ENCODE measurements at regions not wholly inside any gene's neighbourhood (a gene's known extent, or its start where the extent isn't known, plus 50 kb on each side); places are given as distances from the start of the nearest gene placed in this dataset.

- H3K27ac ChIP-seq: no peak overlapping the region
Measured at GRCh38 chr2:208619993-208620392, 213.4 kb downstream of the PTH2R start.

DNA sequence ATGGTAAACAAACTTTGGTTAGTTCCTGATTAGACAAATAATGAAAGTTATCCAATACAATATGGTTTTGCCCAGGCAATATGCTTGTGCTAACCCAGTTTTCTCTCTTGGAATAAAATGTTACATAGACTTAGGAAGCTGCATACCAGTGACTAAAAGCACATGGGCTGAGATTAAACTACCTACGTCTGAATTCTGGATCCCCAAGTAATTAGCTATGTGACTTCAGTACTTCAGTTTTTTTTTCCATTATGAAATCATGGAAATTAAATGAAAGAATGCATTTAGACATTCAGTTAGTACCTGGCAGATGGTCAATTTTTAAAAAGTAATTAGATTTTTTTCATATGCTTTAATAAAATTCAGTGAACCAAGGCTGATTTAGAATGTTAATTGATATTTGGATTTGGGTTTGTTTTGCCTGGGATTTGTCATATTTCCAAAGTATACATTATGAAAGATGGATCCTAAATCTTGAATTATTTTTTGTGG is 213.9 kb downstream of the PTH2R start:
- H3K27ac ChIP-seq: no peak overlapping the region
- no peak overlapping the region for H3K4me3 ChIP-seq
- H3K36me3 ChIP-seq (ENCODE audit: insufficient read depth, low read length): no peaks in the 10 kb centered on the region
- H3K9me3 ChIP-seq (ENCODE audit: low read depth, low read length): no peaks in the 10 kb centered on the region
- TF ChIP-seq FOXP2 (optimal IDR thresholded peaks at IDR 0.05; ENCODE audit: control extremely low read depth, extremely low read length, insufficient read depth) (no peak), EZH2 (IDR thresholded peaks at IDR 0.05) (no peak), POLR2AphosphoS5 (IDR thresholded peaks at IDR 0.05; ENCODE audit: borderline replicate concordance, low read depth, low read length) (no peak)
- DNase-seq (ENCODE audit: low read depth, low spot score): no peak
- H3K9ac ChIP-seq (ENCODE audit: insufficient read length): no peak overlapping the region

More at GRCh38 chr2:208619993-208620392, 213.4 kb downstream of the PTH2R start:
- TF ChIP-seq POLR2AphosphoS5 (IDR thresholded peaks at IDR 0.05; ENCODE audit: borderline replicate concordance, low read depth, low read length): no peak
- TF ChIP-seq FOXP2 (optimal IDR thresholded peaks at IDR 0.05; ENCODE audit: control extremely low read depth, extremely low read length, insufficient read depth): no peak
- TF ChIP-seq EZH2 (IDR thresholded peaks at IDR 0.05): no peak
- no peaks in the 10 kb centered on the region for H3K9me3 ChIP-seq (ENCODE audit: low read depth, low read length)
- DNase-seq (ENCODE audit: low read depth, low spot score): no peak
- H3K9ac ChIP-seq (ENCODE audit: insufficient read length): no peak overlapping the region
- no peak overlapping the region for H3K4me3 ChIP-seq
- H3K36me3 ChIP-seq (ENCODE audit: insufficient read depth, low read length): no peaks in the 10 kb centered on the region

DNA sequence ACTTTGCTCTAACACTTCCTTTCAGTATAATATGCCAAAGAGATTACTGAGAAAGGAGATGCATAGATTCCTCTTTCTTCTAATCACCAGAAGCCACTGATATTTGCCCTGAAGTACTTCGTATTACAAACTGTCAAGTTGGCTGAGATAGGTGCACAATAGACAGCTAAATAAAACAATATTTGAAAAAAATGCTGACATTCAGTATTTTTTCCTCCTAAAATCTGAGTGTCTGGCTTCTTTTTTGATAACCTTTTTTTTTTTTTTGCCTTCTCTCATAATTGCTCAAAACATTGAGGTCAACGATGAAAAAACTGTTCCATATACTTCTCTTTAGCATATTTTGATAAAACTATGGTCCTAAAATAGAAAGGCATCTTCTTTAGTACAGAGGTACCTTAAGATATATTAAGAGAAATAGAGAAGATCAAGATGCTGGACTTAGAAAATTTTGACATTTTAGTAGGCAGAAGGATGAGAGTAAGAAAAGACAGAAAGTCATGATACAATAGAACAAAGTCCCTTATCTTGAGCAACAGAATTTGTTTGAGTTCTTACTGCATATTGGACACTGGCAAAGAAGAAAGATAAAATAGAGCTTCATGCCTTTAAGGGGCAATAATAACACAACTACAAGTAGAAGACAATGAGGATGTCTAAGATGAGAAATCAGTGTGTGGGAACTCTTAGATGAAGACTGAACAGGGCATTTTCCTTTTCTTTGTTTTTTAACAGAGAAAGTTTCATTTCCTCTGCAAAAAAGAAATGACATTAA is 220.7 kb downstream of the PTH2R start:
- TF ChIP-seq FOXP2 (optimal IDR thresholded peaks at IDR 0.05; ENCODE audit: control extremely low read depth, extremely low read length, insufficient read depth): no peak
- no peak for TF ChIP-seq EZH2 (IDR thresholded peaks at IDR 0.05)
- no peak for TF ChIP-seq POLR2AphosphoS5 (IDR thresholded peaks at IDR 0.05; ENCODE audit: borderline replicate concordance, low read depth, low read length)
- Histone ChIP-seq H3K4me3 (no peak overlapping the region), H3K9me3 (ENCODE audit: low read depth, low read length) (no peaks in the 10 kb centered on the region), H3K36me3 (ENCODE audit: insufficient read depth, low read length) (no peaks in the 10 kb centered on the region), H3K27ac (no peak overlapping the region), H3K9ac (ENCODE audit: insufficient read length) (no peak overlapping the region)
- no peak for DNase-seq (ENCODE audit: low read depth, low spot score)

- Histone ChIP-seq H3K4me3 (no peak overlapping the region), H3K27ac (no peak overlapping the region), H3K36me3 (ENCODE audit: insufficient read depth, low read length) (no peaks in the 10 kb centered on the region), H3K9ac (ENCODE audit: insufficient read length) (no peak overlapping the region), H3K9me3 (ENCODE audit: low read depth, low read length) (no peaks in the 10 kb centered on the region)
- no peak for TF ChIP-seq FOXP2 (optimal IDR thresholded peaks at IDR 0.05; ENCODE audit: control extremely low read depth, extremely low read length, insufficient read depth)
- TF ChIP-seq POLR2AphosphoS5 (IDR thresholded peaks at IDR 0.05; ENCODE audit: borderline replicate concordance, low read depth, low read length): no peak
- no peak for TF ChIP-seq EZH2 (IDR thresholded peaks at IDR 0.05)
- DNase-seq (ENCODE audit: low read depth, low spot score): no peak
Measured at GRCh38 chr2:208627916-208628315, 221.3 kb downstream of the PTH2R start.

DNA sequence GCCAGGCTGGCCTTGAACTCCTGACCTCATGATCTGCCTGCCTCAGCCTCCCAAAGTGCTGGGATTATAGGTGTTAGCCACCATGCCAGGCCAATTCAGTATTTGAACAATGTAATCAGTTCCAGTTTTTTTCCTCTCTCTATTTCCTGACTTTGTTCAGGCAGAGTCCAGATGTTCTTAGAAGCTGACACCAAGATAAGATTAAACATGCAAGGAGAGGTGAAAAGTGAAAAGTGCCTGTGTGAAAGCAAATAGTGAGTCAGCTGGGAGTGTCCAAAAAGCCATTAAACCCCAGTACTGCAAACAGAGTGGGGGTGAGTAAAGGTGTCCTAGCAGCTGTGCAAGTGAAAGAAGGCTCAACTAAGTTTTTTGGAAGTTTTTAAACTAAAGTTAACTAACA is 231.5 kb downstream of the PTH2R start:
- H3K27ac ChIP-seq: no peak overlapping the region
- DNase-seq (ENCODE audit: low read depth, low spot score): no peak
- no peaks in the 10 kb centered on the region for H3K9me3 ChIP-seq (ENCODE audit: low read depth, low read length)
- no peak overlapping the region for H3K4me3 ChIP-seq
- no peak overlapping the region for H3K9ac ChIP-seq (ENCODE audit: insufficient read length)
- TF ChIP-seq POLR2AphosphoS5 (IDR thresholded peaks at IDR 0.05; ENCODE audit: borderline replicate concordance, low read depth, low read length): no peak
- no peak for TF ChIP-seq FOXP2 (optimal IDR thresholded peaks at IDR 0.05; ENCODE audit: control extremely low read depth, extremely low read length, insufficient read depth)
- no peak for TF ChIP-seq EZH2 (IDR thresholded peaks at IDR 0.05)
- no peaks in the 10 kb centered on the region for H3K36me3 ChIP-seq (ENCODE audit: insufficient read depth, low read length)

DNA sequence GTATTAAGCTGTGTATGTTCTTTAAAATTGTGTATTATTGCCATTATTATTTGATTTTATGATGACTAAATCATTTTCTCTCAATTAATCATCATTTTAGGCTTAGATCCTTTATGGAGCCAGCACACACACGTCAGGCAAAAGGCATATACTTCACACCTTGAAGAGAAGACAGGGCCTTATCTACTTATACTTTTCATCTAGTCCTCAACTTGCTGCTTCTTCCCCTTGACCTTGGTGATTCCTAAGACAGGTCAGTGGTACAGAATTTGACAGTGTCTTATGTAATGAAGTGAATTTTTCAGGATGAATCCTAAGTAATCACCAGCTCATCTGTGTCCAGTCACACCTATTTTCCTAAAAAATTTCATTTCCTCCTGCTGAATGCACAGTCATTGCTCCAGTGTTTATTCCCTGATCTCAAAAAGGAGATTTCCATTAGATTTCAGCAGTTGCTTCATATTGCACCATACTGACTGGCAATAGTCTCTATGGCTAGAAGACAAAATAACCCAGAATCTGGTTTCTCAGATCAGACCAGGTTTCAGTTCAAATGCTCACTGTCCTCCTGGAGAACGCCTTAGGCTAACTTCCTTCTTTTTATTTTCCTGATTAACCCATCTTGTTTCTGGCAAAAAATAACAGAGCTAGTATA is 235.7 kb downstream of the PTH2R start:
- H3K9me3 ChIP-seq (ENCODE audit: low read depth, low read length): no peaks in the 10 kb centered on the region
- no peak overlapping the region for H3K4me3 ChIP-seq

GRCh38 chr2:208643145-208643544 is 236.6 kb downstream of the PTH2R start:
- Histone ChIP-seq H3K4me3 (no peak overlapping the region), H3K27ac (no peak overlapping the region), H3K36me3 (ENCODE audit: insufficient read depth, low read length) (no peaks in the 10 kb centered on the region), H3K9ac (ENCODE audit: insufficient read length) (no peak overlapping the region), H3K9me3 (ENCODE audit: low read depth, low read length) (no peaks in the 10 kb centered on the region)
- TF ChIP-seq EZH2 (IDR thresholded peaks at IDR 0.05) (no peak), FOXP2 (optimal IDR thresholded peaks at IDR 0.05; ENCODE audit: control extremely low read depth, extremely low read length, insufficient read depth) (no peak), POLR2AphosphoS5 (IDR thresholded peaks at IDR 0.05; ENCODE audit: borderline replicate concordance, low read depth, low read length) (no peak)
- no peak for DNase-seq (ENCODE audit: low read depth, low spot score)

More for the DNA sequence above, 235.7 kb downstream of the PTH2R start:
- no peak overlapping the region for H3K27ac ChIP-seq
- no peak for TF ChIP-seq POLR2AphosphoS5 (IDR thresholded peaks at IDR 0.05; ENCODE audit: borderline replicate concordance, low read depth, low read length)
- no peak for DNase-seq (ENCODE audit: low read depth, low spot score)
- H3K9ac ChIP-seq (ENCODE audit: insufficient read length): no peak overlapping the region
- H3K36me3 ChIP-seq (ENCODE audit: insufficient read depth, low read length): no peaks in the 10 kb centered on the region

DNA sequence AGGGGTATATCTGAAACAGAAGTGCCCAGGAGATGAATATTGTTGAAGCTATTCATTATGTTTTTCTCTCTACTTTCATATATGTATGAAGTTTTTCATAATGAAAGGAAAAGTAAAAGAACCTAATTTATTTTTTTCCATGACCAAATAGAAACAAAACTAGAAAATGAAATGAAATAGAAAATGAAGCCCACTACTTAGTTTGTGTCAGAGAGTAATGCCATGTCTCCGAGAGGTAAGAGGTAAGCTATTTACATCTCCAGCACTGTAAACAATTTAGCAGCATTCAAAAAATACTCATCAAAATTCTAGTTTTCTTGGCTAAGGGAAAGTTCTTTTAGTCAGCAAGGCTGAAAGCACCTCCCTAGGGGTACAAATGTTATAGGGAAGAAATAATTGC is 238.6 kb downstream of the PTH2R start:
- Histone ChIP-seq H3K36me3 (ENCODE audit: insufficient read depth, low read length) (no peaks in the 10 kb centered on the region), H3K9ac (ENCODE audit: insufficient read length) (no peak overlapping the region), H3K9me3 (ENCODE audit: low read depth, low read length) (no peaks in the 10 kb centered on the region), H3K27ac (no peak overlapping the region), H3K4me3 (no peak overlapping the region)
- no peak for DNase-seq (ENCODE audit: low read depth, low spot score)
- TF ChIP-seq POLR2AphosphoS5 (IDR thresholded peaks at IDR 0.05; ENCODE audit: borderline replicate concordance, low read depth, low read length): no peak
- TF ChIP-seq FOXP2 (optimal IDR thresholded peaks at IDR 0.05; ENCODE audit: control extremely low read depth, extremely low read length, insufficient read depth): no peak
